MM.1S (cell line): ENCODE measurements at regions not wholly inside any gene's neighbourhood (a gene's known extent, or its start where the extent isn't known, plus 50 kb on each side); places are given as distances from the start of the nearest gene placed in this dataset.

Source experiments
- EZH2 ChIP-seq: fragments of 300-600 bp; sonication (generic); optimal IDR thresholded peaks from 2 replicates; pipeline ENCODE3; 2017; ENCODE audit warnings: low read depth, mild to moderate bottlenecking, antibody characterized with exemption, low read length, mixed read lengths
- TF ChIP-seq, protein P1 (sequence below): fragments of 300-600 bp; sonication (generic); IDR thresholded peaks from 2 replicates; pipeline ENCODE4 v1.5.1; 2016; ENCODE audit warnings: antibody characterized with exemption, low read length, mixed read lengths

DNA sequence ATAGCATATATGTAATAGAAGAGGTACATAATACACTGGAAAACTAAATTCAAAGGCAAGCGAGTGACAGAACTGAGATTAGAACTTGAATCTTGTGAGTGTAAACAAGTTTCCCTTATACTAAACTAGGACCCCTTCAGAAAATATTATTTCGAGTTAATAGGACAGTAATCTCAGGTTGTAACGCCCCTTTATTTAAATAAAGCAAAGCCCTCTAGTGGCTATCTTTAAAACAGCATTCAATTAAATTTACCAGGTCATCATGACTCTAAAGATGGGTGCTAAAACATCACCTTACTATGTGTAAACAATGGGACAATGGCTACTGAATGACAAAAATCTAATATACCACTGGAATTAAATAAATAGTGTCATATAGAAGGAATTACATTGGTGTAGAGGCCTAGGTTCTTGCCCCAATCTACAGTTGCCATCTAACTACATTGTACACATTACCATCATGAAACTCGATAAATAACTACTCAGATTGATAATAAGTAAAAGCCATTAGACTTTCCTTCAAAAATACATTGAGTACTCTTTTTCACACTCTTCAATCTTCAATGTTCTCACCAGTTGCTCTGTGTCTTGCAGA, 255.4 kb upstream of the IRAK1BP1 start:
- TF ChIP-seq EZH2: no peak
- TF ChIP-seq, protein P1, sequence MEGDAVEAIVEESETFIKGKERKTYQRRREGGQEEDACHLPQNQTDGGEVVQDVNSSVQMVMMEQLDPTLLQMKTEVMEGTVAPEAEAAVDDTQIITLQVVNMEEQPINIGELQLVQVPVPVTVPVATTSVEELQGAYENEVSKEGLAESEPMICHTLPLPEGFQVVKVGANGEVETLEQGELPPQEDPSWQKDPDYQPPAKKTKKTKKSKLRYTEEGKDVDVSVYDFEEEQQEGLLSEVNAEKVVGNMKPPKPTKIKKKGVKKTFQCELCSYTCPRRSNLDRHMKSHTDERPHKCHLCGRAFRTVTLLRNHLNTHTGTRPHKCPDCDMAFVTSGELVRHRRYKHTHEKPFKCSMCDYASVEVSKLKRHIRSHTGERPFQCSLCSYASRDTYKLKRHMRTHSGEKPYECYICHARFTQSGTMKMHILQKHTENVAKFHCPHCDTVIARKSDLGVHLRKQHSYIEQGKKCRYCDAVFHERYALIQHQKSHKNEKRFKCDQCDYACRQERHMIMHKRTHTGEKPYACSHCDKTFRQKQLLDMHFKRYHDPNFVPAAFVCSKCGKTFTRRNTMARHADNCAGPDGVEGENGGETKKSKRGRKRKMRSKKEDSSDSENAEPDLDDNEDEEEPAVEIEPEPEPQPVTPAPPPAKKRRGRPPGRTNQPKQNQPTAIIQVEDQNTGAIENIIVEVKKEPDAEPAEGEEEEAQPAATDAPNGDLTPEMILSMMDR: peak; percentile 70
